Hepatocyte (in vitro differentiated cells): ENCODE measurements at regions not wholly inside any gene's neighbourhood (a gene's known extent, or its start where the extent isn't known, plus 50 kb on each side); places are given as distances from the start of the nearest gene placed in this dataset.

ENCODE experiments used
- DNase-seq: peaks from one replicate; pipeline ENCODE4 v3.0.0-alpha.2; 2016; ENCODE audit warnings: low spot score
- H2AFZ ChIP-seq: fragments of 200-600 bp; sonication (generic); 2 replicates; pipeline ENCODE4 v1.6.0; 2016; ENCODE audit warnings: antibody characterized with exemption, mild to moderate bottlenecking
- H3K27ac ChIP-seq: fragments of 200-600 bp; sonication (generic); 2 replicates; pipeline ENCODE4 v1.5.1; 2016; ENCODE audit warnings: mild to moderate bottlenecking
- H3K27me3 ChIP-seq: fragments of 200-600 bp; sonication (generic); 2 replicates; pipeline ENCODE4 v1.6.1; 2016
- H3K36me3 ChIP-seq: fragments of 200-600 bp; sonication (generic); replicated peaks from 2 replicates; pipeline ENCODE4 v1.5.1; 2016; ENCODE audit warnings: low read depth; ENCODE audit not compliant: insufficient read depth
- H3K4me1 ChIP-seq: fragments of 200-600 bp; sonication (generic); 2 replicates; pipeline ENCODE4 v1.5.1; 2016; ENCODE audit warnings: mild to moderate bottlenecking, moderate library complexity; ENCODE audit not compliant: insufficient read depth
- H3K4me2 ChIP-seq: fragments of 200-600 bp; sonication (generic); 2 replicates; pipeline ENCODE4 v1.6.0; 2016
- H3K4me3 ChIP-seq: fragments of 200-600 bp; sonication (generic); 2 replicates; pipeline ENCODE4 v1.5.1; 2016; ENCODE audit warnings: mild to moderate bottlenecking
- H3K79me2 ChIP-seq: fragments of 200-600 bp; sonication (generic); 2 replicates; pipeline ENCODE4 v1.6.0; 2017; ENCODE audit warnings: mild to moderate bottlenecking
- H3K9me2 ChIP-seq: fragments of 200-600 bp; sonication (generic); replicated peaks from 2 replicates; pipeline ENCODE4 v1.6.0; 2017; ENCODE audit warnings: mild to moderate bottlenecking; ENCODE audit not compliant: insufficient read depth
- H3K9me3 ChIP-seq: fragments of 200-600 bp; sonication (generic); 2 replicates; pipeline ENCODE4 v1.5.1; 2016; ENCODE audit warnings: low read depth, mild to moderate bottlenecking
- H4K20me1 ChIP-seq: fragments of 200-600 bp; sonication (generic); 2 replicates; pipeline ENCODE4 v1.6.0; 2016; ENCODE audit warnings: mild to moderate bottlenecking; ENCODE audit not compliant: insufficient read depth, poor library complexity, severe bottlenecking
- EZH2 ChIP-seq: fragments of 200-600 bp; sonication (generic); IDR thresholded peaks from 2 replicates; pipeline ENCODE4 v1.6.1; 2016; ENCODE audit warnings: antibody characterized with exemption, mild to moderate bottlenecking, borderline replicate concordance
- EZH2phosphoT487 ChIP-seq: fragments of 200-600 bp; sonication (generic); IDR thresholded peaks from one replicate; pipeline ENCODE4 v1.6.1; 2018; ENCODE audit warnings: antibody characterized with exemption, mild to moderate bottlenecking, low read depth, moderate library complexity; ENCODE audit not compliant: unreplicated experiment, severe bottlenecking
- WGBS: methylation state at CpG from one replicate; pipeline ENCODE4 v1.1.6; 2016; ENCODE audit warnings: low lambda C conversion rate; ENCODE audit errors: missing lambda C conversion rate; 5-methylcytosine and 5-hydroxymethylcytosine counted together
- TF ChIP-seq, protein P1 (sequence below): fragments of 200-600 bp; sonication (generic); IDR thresholded peaks from 2 replicates; pipeline ENCODE4 v1.5.1; 2016; ENCODE audit warnings: antibody characterized with exemption, mild to moderate bottlenecking; ENCODE audit not compliant: poor library complexity

DNA sequence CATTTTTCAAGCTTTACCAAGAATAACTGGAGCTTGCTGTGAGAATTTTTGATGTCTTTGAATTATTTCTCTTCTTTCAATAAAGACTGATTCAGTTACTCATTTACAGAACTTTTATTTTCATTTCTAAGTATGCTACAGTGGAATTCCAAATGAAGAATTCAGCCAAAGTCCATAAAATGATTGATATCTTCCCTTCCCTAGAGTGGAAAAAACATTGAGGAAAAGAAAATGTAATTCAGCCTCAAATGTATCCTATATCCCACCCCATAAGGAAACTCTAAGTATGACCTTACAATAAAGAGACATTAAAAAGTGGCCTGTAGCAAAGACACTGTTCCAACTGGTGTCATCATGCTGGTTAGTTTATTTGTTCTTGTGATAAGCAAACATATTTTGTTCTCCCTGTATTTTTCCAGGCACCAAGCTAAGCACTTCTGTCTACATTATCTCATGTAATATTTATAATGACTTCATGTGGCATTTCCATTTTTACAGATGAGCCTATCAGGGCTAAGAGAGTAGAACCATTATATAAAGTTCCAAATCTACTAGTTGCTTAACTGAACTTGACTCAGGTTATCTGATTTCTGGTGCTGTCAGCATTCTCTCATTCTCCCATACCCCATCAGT lies 450.4 kb downstream of the NEBL start:
- no peaks in the 10 kb centered on the region for H3K36me3 ChIP-seq
- H2AFZ ChIP-seq: no peak overlapping the region
- H3K9me3 ChIP-seq: no peaks in the 10 kb centered on the region
- H3K79me2 ChIP-seq: no peaks in the 10 kb centered on the region
- H3K9me2 ChIP-seq: no peaks in the 10 kb centered on the region
- no peaks in the 10 kb centered on the region for H4K20me1 ChIP-seq
- H3K4me1 ChIP-seq: no peaks in the 10 kb centered on the region
- H3K4me3 ChIP-seq: no peak overlapping the region
- H3K27ac ChIP-seq: no peak overlapping the region
- H3K27me3 ChIP-seq: no peaks in the 10 kb centered on the region
- DNase-seq: no peak
- no peak for TF ChIP-seq EZH2phosphoT487
- TF ChIP-seq, protein P1, sequence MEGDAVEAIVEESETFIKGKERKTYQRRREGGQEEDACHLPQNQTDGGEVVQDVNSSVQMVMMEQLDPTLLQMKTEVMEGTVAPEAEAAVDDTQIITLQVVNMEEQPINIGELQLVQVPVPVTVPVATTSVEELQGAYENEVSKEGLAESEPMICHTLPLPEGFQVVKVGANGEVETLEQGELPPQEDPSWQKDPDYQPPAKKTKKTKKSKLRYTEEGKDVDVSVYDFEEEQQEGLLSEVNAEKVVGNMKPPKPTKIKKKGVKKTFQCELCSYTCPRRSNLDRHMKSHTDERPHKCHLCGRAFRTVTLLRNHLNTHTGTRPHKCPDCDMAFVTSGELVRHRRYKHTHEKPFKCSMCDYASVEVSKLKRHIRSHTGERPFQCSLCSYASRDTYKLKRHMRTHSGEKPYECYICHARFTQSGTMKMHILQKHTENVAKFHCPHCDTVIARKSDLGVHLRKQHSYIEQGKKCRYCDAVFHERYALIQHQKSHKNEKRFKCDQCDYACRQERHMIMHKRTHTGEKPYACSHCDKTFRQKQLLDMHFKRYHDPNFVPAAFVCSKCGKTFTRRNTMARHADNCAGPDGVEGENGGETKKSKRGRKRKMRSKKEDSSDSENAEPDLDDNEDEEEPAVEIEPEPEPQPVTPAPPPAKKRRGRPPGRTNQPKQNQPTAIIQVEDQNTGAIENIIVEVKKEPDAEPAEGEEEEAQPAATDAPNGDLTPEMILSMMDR: no peak
- no peak for TF ChIP-seq EZH2
- no peak overlapping the region for H3K4me2 ChIP-seq

DNA sequence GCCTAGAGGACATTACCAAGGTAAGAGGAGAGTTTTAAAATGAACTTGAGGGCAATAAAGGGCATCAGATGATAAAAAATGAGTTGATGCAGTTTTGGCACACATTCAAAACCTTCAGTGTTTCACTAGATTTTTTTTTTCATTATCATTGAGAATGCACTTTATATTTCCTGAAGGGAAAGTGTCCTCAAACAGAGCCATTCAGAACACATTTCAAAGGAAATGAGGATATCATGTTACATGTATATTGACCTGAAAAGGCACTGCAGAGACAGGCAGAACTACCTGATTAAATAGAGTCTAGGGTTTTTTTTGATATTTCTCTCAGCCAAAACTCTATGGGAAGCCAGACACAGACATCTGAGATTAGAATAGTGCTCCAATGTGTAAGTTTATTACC lies 454.0 kb downstream of the NEBL start:
- Histone ChIP-seq H3K4me3 (no peak overlapping the region), H3K4me1 (no peaks in the 10 kb centered on the region), H3K36me3 (no peaks in the 10 kb centered on the region), H3K27me3 (no peaks in the 10 kb centered on the region), H2AFZ (no peak overlapping the region), H3K9me3 (no peaks in the 10 kb centered on the region), H3K4me2 (no peak overlapping the region), H3K9me2 (no peaks in the 10 kb centered on the region), H3K27ac (no peak overlapping the region), H4K20me1 (no peaks in the 10 kb centered on the region), H3K79me2 (no peaks in the 10 kb centered on the region)
- TF ChIP-seq EZH2 (no peak), EZH2phosphoT487 (no peak)
- TF ChIP-seq, protein P1: no peak
- no peak for DNase-seq

DNA sequence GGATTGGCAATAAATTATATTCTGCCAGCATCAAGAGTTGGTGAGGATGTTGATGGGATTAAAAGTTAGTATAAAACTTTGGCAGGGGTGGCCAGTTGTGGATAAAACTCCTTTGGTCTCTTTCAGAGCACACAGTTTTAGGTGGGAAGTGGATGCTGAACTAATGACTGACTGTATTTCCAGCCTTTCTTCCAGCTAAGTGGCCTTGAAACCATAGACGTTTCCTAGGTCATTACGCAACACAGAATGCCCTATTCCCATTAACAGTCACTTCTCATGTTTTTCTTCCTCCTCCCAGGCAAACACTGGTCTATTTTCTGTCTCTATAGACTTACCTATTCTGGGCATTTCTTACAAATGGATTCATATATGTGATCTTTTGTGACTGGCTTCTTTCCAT lies 467.4 kb downstream of the NEBL start:
- no peaks in the 10 kb centered on the region for H3K9me3 ChIP-seq
- no peaks in the 10 kb centered on the region for H4K20me1 ChIP-seq
- no peak overlapping the region for H2AFZ ChIP-seq
- 87% methylated on average over 2 of the region's 2 CpGs for WGBS
- H3K79me2 ChIP-seq: no peaks in the 10 kb centered on the region
- no peaks in the 10 kb centered on the region for H3K9me2 ChIP-seq
- no peaks in the 10 kb centered on the region for H3K27me3 ChIP-seq
- H3K36me3 ChIP-seq: no peaks in the 10 kb centered on the region
- H3K4me1 ChIP-seq: no peaks in the 10 kb centered on the region
- TF ChIP-seq EZH2: no peak
- no peak overlapping the region for H3K27ac ChIP-seq
- no peak overlapping the region for H3K4me2 ChIP-seq
- H3K4me3 ChIP-seq: no peak overlapping the region
- DNase-seq: no peak

DNA sequence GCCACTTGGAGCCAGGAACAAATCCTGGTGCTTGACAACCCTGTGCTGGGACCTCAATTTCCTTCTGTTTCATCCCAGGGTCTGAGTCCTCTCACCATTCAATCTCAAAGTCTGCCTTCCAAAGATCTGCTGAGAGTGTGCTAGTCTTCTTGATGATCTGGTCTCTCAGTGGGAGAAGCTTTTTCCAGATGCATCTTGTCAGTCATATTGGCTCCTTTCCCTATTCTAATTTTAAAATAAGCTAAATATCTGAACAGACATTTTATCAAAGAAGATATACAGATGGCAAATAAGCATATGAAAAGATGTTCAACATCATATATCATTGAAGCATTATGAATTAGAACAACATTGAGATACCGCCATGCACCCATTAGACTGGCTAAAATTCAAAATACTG lies 469.3 kb downstream of the NEBL start:
- Histone ChIP-seq H3K4me1 (no peaks in the 10 kb centered on the region), H3K27ac (no peak overlapping the region), H3K9me2 (no peaks in the 10 kb centered on the region), H3K9me3 (no peaks in the 10 kb centered on the region), H3K4me3 (no peak overlapping the region), H3K27me3 (no peaks in the 10 kb centered on the region), H3K4me2 (no peak overlapping the region), H4K20me1 (no peaks in the 10 kb centered on the region), H2AFZ (no peak overlapping the region), H3K36me3 (no peaks in the 10 kb centered on the region), H3K79me2 (no peaks in the 10 kb centered on the region)
- no peak for DNase-seq
- 91% methylated on average over 1 of the region's 1 CpG for WGBS
- TF ChIP-seq EZH2 (no peak), EZH2phosphoT487 (no peak)
- TF ChIP-seq, protein P1: no peak
